Brain microvascular endothelial cell (primary cell): ENCODE measurements at regions not wholly inside any gene's neighbourhood (a gene's known extent, or its start where the extent isn't known, plus 50 kb on each side); places are given as distances from the start of the nearest gene placed in this dataset.

Experiments
- DNase-seq: peaks from one replicate; pipeline ENCODE4 v3.0.0-alpha.2; 2020
- H3K27ac ChIP-seq: fragments of 250-450 bp; sonication (Bioruptor Pico); 2 replicates; pipeline ENCODE4 v1.5.1; 2020; ENCODE audit warnings: mild to moderate bottlenecking, moderate library complexity
- H3K27me3 ChIP-seq: fragments of 250-450 bp; sonication (Bioruptor Pico); replicated peaks from 2 replicates; pipeline ENCODE4 v1.5.1; 2020; ENCODE audit warnings: mild to moderate bottlenecking
- H3K36me3 ChIP-seq: fragments of 250-450 bp; sonication (Bioruptor Pico); replicated peaks from 2 replicates; pipeline ENCODE4 v1.5.1; 2020; ENCODE audit warnings: mild to moderate bottlenecking
- H3K4me3 ChIP-seq: 2 replicates; pipeline ENCODE4 v1.5.1; 2011; ENCODE audit warnings: low read depth, mild to moderate bottlenecking, control low read depth, low read length, moderate library complexity
- CTCF ChIP-seq: IDR thresholded peaks from 2 replicates; pipeline ENCODE4 v1.5.1; 2011; ENCODE audit warnings: low read depth, mild to moderate bottlenecking, moderate library complexity, low read length, control low read depth, inconsistent platforms; ENCODE audit errors: missing control alignments
- in situ Hi-C: cut with HindIII; loops from 2 replicates; pipeline ENCODE4 v1.10.0; 2017; ENCODE audit warnings: low sequenced_read_pairs, low pct_ligation_motif_present

GRCh38 chr14:65344011-65344410 is 68.5 kb upstream of the FUT8 start:
- Histone ChIP-seq H3K27me3 (no peaks in the 10 kb centered on the region), H3K4me3 (no peak overlapping the region), H3K27ac (no peak overlapping the region), H3K36me3 (no peaks in the 10 kb centered on the region)
- in situ Hi-C loops: no loop called here
- TF ChIP-seq CTCF: no peak
- no peak for DNase-seq

- no peak for TF ChIP-seq CTCF
- in situ Hi-C loops: no loop called here
- no peak for DNase-seq
- no peak overlapping the region for H3K4me3 ChIP-seq
- no peaks in the 10 kb centered on the region for H3K36me3 ChIP-seq
- no peak overlapping the region for H3K27ac ChIP-seq
- H3K27me3 ChIP-seq: no peaks in the 10 kb centered on the region
Observed at GRCh38 chr14:65345266-65345665, 67.3 kb upstream of the FUT8 start.

- TF ChIP-seq CTCF: no peak
- Histone ChIP-seq H3K36me3 (no peaks in the 10 kb centered on the region), H3K27me3 (no peaks in the 10 kb centered on the region), H3K4me3 (no peak overlapping the region), H3K27ac (no peak overlapping the region)
- DNase-seq: no peak
- in situ Hi-C loops: no loop called here
Observed at GRCh38 chr14:65346474-65346873, 66.1 kb upstream of the FUT8 start.

- Histone ChIP-seq H3K36me3 (no peaks in the 10 kb centered on the region), H3K27me3 (no peaks in the 10 kb centered on the region), H3K4me3 (no peak overlapping the region), H3K27ac (no peak overlapping the region)
- DNase-seq: peak; percentile 22
- TF ChIP-seq CTCF: no peak
- in situ Hi-C loops: no loop called here
Observed at GRCh38 chr14:65346895-65347294, 65.6 kb upstream of the FUT8 start.

GRCh38 chr14:65348137-65348536 is 64.4 kb upstream of the FUT8 start:
- no peak for DNase-seq
- TF ChIP-seq CTCF: no peak
- Histone ChIP-seq H3K27me3 (no peaks in the 10 kb centered on the region), H3K27ac (no peak overlapping the region), H3K4me3 (no peak overlapping the region), H3K36me3 (no peaks in the 10 kb centered on the region)
- in situ Hi-C loops: no loop called here

GRCh38 chr14:65349100-65349499 is 63.4 kb upstream of the FUT8 start:
- in situ Hi-C loops: no loop called here
- Histone ChIP-seq H3K36me3 (no peaks in the 10 kb centered on the region), H3K4me3 (no peak overlapping the region), H3K27ac (no peak overlapping the region), H3K27me3 (no peaks in the 10 kb centered on the region)
- TF ChIP-seq CTCF: no peak
- no peak for DNase-seq
